NCI-H187 treated with DMSO at 0.1 percent for 48 hours (cell line): ENCODE measurements at regions not wholly inside any gene's neighbourhood (a gene's known extent, or its start where the extent isn't known, plus 50 kb on each side); places are given as distances from the start of the nearest gene placed in this dataset.
"Not testable (repeated sequence)": the region's sequence is repeated elsewhere in the genome, so short reads cannot be mapped to it uniquely, and the experiment has no call there.

Experiments used
- DNase-seq: peaks from one replicate; lab custom pipeline; 2025; lab: John Stamatoyannopoulos, UW

- no peak for DNase-seq
These were observed 123.4 kb upstream of the SYT13 start for GRCh38 chr11:45409587-45409986.

DNA sequence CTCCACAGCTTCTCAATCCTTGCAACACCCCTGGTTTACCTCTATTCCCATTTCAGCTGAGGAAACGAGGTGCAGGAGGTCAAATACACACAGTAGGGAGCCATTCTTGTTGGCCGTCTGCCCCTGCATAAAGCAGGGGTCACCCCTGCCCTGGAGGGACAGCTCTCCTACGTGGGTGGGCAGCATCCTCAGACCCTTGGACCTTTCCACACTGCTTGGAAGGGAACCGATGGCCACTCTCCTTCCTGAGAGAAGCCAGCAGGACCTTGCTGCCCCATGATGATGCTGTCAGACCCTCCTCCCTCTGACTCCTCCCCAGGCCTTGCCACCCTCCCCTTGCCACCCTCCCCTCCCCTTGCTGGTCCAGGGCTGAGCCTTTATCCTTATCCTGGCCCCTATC lies 121.1 kb upstream of the SYT13 start:
- DNase-seq, result no peak

DNA sequence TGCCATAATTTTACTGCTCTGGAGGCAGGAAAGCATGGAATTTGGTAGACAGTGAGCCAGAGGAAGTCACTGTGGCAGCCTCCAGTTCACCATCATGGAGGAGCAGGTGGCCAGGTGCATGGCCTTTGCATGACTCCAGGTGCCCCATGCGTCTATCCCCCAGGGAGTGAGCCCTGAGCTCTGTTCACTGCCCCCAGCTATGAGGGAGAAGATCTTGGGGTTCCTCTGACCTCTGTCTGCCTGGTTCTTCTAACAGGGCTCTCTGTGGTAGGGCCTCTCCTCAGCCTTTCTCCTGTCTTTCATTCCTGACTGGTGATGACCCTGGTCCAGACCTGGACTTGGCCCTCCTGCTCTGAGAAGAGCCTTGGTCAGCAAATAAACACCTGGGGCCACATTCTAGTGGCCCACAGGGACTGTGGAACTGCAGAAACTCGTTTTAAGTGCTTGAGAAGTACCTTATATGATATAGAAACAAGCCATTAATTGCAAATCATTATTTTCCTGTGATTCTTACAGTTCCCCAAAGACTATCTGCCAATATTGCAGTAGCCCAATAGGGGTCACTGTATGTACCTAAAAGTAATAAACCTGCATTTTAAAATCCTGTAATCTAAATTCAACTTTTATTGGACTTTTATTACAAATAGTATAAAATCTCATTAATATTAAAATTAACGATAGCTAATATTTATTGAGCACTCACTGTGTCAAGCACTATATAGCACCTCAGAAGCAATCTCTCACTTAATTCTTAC lies 120.0 kb upstream of the SYT13 start:
- DNase-seq, result no peak

DNA sequence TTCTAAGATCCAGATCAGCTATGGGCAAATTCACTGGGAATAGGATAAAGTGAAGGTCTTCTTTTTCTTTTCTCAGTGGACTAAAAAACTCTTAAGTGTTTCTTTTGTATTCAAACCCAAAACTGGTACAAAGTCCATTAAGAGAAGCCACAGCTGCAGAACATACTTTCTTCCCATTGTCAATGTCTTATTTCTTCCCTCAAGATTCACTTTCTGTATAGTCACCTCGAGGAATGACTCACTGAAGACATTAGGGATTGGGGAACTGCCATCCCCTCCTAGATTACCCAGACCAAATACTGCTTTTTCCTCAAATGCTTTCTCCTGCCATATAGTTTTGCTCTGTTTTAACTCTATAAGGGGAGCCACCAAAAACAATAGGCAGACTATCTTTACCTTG lies 117.4 kb upstream of the SYT13 start:
- DNase-seq, result not testable (repeated sequence)

DNA sequence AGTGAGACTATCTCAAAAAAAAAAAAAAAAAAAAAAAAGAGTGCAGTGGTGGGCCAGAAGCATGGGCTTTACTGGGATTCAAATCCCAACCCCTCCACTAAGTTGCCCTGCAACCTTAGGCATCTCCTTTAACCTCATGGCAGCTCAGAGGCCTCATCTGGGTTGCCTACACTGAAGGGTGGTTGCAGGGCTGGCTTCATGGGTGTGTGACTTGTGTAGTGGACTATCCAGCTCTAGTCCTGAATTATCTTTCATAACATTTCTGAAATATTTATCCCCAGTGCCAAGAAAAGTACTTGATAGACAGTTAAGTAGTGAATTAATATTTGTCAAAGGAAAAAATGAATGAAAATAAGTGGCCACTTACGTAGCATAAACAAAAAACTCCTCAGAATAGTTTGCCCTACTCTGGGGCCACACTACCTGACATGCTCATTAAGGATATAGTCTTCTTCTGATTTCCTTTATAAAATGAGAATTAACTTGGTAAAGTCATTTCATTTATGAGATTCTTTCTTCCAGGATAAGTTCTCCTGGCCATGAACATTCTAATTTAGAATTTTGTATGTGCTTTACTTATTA lies 116.0 kb upstream of the SYT13 start:
- no peak for DNase-seq

DNA sequence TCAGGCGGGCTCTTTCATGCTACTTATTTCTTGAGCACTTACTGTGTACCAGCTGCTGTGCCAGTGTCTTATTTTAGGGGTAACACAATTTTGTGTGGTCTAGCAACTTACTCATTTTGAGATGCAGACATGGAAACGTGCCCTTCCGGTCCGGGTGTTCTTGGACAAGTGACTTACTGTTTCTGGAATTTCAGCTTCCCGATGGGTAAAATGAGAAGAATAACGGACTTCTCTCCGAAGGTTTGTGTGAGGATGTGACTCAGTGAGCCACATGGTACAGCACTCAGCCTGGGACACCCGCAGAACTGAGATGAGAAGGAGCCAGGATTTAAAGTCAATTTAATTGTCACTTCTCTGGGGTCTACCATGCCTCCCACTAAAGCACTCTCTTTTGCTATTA lies 114.5 kb upstream of the SYT13 start:
- DNase-seq, result no peak

- no peak for DNase-seq
These were observed 113.0 kb upstream of the SYT13 start for GRCh38 chr11:45399166-45399565.

GRCh38 chr11:45398325-45398724 lies 112.2 kb upstream of the SYT13 start:
- no peak for DNase-seq

- DNase-seq, result no peak
These were observed 110.3 kb upstream of the SYT13 start for GRCh38 chr11:45396394-45396793.

DNA sequence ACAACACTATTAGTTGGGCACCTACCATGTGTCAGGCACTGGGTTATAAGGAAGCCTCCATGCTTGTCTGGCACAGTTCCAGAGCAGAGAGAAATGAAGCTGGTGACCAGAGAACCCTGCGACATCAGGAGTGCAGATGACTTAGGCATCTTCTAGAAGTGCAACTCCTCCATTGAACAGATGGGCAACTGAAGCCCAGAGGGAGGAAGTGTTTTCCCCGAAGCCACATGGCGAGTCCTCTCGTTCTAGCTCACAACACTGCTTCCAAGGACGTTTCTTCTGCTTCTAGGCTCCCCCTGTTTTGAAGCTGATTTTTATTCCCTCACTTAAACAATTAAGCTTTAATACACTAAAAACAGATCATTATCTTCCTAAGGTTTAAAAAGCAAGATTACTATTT lies 109.8 kb upstream of the SYT13 start:
- no peak for DNase-seq

DNA sequence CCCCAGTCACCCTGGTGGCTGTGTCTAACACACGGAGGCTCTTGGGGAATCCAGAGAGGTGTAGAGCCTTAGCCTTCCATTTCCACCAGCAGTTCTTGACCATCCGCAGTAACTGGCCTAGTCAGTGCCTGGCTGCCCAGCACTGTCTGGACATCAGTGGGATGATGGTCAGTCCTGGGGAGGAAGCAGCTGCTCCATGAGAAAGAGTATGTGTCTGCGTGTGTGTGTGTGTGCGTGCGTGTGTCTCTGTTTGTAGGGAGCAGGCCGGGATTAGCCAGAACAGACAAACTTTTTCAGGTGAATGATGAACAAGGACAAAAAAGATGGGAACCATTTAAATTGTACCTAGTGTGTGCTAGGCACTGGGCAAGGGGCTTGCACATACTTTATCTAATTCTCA lies 109.3 kb upstream of the SYT13 start:
- DNase-seq, result no peak

- no peak for DNase-seq
These were observed 108.3 kb upstream of the SYT13 start for GRCh38 chr11:45394294-45395085.

GRCh38 chr11:45393826-45394225 lies 107.7 kb upstream of the SYT13 start:
- DNase-seq, result no peak

DNA sequence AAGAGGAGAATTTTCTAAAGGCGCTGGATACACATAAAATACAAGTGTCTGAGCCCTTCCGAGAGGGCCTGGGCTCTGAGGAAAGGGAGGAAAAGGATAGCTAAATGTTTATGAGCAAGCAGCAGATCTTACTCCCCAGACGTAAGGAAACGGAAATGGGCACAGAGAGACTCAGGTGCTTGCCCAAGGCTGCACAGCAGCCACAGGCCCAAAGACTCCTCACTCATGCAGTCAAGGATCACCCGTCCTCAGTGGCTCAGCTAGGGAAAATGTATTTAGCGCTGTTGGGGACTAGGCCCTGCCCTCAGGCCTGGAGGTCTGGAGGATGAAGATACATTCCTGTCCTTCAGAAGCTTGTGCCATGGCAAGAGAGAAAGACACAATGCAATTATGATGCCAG lies 107.2 kb upstream of the SYT13 start:
- DNase-seq, result no peak

GRCh38 chr11:45392591-45393091 lies 106.5 kb upstream of the SYT13 start:
- DNase-seq, result no peak

DNA sequence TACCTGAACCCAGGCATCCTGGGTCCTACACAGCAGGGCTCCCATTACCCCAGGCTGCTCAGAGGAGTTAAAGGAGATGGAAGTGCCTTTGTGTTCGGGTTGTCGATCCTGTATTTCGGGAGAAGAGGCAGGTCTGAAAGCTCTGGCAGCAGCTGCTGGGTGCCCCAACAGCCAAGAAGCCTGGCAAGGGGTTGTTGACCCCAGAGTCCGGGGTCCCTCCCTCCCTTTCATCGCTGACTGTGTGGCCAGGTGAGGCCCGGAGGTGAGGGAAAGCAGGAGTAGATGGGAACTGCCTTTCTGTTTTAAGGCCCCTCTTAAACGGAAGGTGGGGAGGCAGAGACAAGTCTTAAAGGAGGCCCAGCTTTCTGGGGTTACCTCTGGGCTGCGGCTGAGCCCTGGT lies 106.0 kb upstream of the SYT13 start:
- DNase-seq, result no peak

GRCh38 chr11:45391168-45391850 lies 105.2 kb upstream of the SYT13 start:
- no peak for DNase-seq

GRCh38 chr11:45390407-45390806 lies 104.3 kb upstream of the SYT13 start:
- no peak for DNase-seq

GRCh38 chr11:45388472-45388871 lies 102.3 kb upstream of the SYT13 start:
- no peak for DNase-seq

DNA sequence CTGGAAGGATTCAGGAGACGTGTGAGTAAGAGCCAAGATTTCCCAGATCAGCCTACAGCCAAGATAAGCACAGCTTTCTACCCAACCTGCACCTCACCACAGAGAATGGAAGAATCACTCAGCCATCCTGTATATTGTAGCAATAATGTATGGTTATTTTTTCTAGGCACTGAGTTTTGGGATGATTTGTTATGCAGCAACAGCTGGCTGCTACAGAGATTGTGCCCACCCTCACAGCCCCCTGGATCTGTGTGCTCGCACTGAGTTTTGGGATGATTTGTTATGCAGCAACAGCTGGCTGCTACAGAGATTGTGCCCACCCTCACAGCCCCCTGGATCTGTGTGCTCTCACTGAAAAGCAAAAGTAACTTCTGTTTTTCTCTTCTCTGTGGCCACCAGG lies 101.7 kb upstream of the SYT13 start:
- DNase-seq, result not testable (repeated sequence)

DNA sequence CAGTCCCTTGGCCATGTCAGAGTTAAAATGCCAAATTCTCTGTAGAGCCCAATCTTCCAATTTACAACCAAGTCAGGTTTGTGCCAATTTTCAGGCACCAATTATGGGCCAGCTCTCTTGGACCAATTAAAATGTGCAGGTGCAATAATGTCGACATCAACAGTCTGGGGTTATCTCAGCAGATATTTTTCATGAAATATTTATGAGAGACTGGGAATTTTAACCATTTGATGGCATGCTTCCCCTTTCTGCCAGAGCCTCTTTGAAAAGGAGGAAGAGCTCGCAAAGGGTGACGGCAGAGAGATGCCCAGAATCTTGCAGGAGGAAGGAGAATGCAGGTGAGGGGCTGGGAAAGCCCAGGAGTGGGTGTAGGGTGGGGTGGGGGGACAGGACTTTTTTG lies 100.8 kb upstream of the SYT13 start:
- no peak for DNase-seq

GRCh38 chr11:45385844-45386243 lies 99.7 kb upstream of the SYT13 start:
- DNase-seq, result no peak
